ENCODE measurements at regions not wholly inside any gene's neighbourhood (a gene's known extent, or its start where the extent isn't known, plus 50 kb on each side); places are given as distances from the start of the nearest gene placed in this dataset.

- TF ChIP-seq CTCF (IDR thresholded peaks at IDR 0.05; ENCODE audit: extremely low read depth in 1 of 2, insufficient read depth in 1 of 2, low read depth in 1 of 2, low read length in 2 of 2) (no peak), POLR2AphosphoS5 (IDR thresholded peaks at IDR 0.05; ENCODE audit: insufficient read depth, low read depth, low read length) (no peak), EZH2 (IDR thresholded peaks at IDR 0.05; ENCODE audit: borderline replicate concordance, low read depth, low read length, severe bottlenecking) (no peak), POLR2A (IDR thresholded peaks at IDR 0.05; ENCODE audit: low read depth, low read length) (no peak), FOS (IDR thresholded peaks at IDR 0.05; ENCODE audit: borderline replicate concordance, insufficient read depth, low read length) (no peak), MYC (IDR thresholded peaks at IDR 0.05; ENCODE audit: low read depth, low read length) (no peak), GATA2 (IDR thresholded peaks at IDR 0.05; ENCODE audit: insufficient read depth, insufficient read length, low read depth, low read length) (peak; percentile 18), JUN (IDR thresholded peaks at IDR 0.05; ENCODE audit: borderline replicate concordance, insufficient read depth, insufficient read length, low read depth) (no peak)
- TF ChIP-seq, protein P1, sequence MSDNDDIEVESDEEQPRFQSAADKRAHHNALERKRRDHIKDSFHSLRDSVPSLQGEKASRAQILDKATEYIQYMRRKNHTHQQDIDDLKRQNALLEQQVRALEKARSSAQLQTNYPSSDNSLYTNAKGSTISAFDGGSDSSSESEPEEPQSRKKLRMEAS (IDR thresholded peaks at IDR 0.05; ENCODE audit: insufficient read depth, insufficient read length), result no peak
Measured at GRCh38 chr6:9496837-9497236, 918.0 kb downstream of the TFAP2A start.
